Hematopoietic multipotent progenitor cell treated with erythropoietin and hydrocortisone succinate and interleukin-3 and kit ligand, for 4 days (in vitro differentiated cells): ENCODE measurements at regions not wholly inside any gene's neighbourhood (a gene's known extent, or its start where the extent isn't known, plus 50 kb on each side); places are given as distances from the start of the nearest gene placed in this dataset.
A peak's percentile ranks its signal among the peaks of the same experiment; 100 is the strongest.

ENCODE experiments used
- DNase-seq: peaks from one replicate; pipeline ENCODE4 v3.0.0-alpha.2; 2015

DNA sequence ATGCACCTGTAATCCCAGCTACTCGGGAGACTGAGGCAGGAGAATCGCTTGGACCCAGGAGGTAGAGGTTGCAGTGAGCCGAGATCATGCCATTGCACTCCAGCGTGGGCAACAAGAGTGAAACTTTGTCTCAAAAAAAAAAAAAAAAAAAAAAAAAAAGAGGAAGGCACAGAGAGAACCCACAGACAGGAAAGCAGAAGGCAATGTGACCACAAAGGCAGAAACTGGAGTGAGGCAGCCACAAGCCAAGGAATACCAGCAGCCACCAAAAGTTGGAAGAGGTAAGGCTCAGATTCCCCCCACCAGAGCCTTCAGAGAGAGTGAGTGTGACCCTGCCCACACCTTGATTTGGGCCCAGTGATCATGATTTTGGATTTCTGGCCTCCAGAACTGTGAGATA is 54.7 kb upstream of the E2F3 start:
- DNase-seq = peak; percentile 39

DNA sequence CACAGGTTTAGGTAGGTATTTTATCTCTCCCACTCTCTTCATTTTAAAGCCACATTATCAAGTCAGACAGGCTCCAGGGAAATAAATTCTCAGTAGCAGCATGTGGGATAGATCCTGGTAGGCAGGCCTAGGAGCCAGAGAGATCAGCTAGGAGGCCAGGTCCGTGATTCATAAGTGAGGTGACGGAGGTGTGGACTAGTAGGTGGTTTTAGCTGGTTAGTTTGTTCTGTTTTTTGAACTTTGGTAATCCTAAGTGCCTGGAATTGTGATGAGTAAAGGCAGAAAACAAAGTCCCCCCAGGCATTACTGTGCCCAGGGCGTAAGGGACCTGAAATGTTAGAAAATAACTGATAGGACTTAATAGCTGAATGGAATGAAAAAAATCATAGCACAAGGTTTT is 53.6 kb upstream of the E2F3 start:
- no peak for DNase-seq

DNA sequence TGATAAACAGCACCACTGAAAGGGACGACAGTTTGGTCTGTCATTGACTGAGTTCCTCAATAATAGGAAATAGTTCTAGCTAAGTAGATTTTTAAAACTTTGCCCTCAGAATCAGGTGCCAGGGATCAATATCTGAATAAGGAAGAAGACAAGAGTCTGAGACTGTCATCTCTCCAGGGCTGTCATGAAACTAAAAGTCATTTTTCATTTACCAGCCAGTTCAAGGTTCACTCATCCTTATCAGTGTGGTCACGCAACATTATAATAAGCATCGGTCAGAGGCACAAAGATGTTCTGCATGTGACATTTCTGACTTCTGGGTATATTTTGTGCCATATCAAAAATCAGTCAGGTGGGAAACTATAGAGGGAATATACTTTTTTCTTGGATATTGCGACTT is 52.5 kb upstream of the E2F3 start:
- no peak for DNase-seq

DNA sequence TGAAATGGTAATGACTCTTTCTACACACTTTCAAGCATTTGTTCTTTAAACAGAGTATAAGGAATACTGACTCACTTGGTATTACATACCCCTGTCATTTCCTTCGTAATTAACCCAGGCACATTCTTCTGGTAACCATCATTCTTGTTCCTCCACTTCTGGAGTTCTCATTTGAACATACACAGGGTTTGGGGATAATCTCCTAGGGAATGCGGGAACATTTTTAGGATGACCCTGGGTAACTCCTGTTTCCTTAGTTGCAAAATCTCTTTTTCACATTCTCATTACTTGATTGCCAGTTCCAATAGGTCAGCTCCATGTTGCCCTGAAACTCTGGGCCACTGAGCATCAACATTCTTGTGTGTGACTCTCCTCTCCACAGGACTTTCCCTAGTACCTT is 51.5 kb upstream of the E2F3 start:
- no peak for DNase-seq

DNA sequence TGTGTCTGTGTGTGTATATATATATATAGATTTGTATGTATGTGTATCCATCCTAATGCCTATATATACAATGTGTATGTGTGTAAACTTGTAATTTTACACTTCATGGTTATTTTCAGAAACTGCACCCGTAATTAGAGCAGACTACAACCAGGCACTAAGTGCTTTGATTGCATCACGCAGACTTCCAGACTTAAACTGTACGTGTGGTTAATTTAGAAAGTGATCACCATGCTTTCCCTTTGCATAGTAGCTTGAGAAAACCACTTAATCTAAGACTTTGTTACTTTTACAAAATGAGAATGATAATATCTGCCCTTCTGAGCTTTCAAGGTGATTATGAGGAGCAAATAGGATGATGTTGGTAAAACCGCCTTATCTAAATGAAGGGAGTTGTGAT is 50.1 kb upstream of the E2F3 start:
- no peak for DNase-seq
